ENCODE measurements at regions not wholly inside any gene's neighbourhood (a gene's known extent, or its start where the extent isn't known, plus 50 kb on each side); places are given as distances from the start of the nearest gene placed in this dataset.
"Not testable (repeated sequence)": the region's sequence is repeated elsewhere in the genome, so short reads cannot be mapped to it uniquely, and the experiment has no call there.

GRCh38 chr15:46089467-46089935 is 454.7 kb downstream of the SQOR start:
- FAIRE-seq (no peak), DNase-seq (ENCODE audit: low spot score) (no peak)

DNA sequence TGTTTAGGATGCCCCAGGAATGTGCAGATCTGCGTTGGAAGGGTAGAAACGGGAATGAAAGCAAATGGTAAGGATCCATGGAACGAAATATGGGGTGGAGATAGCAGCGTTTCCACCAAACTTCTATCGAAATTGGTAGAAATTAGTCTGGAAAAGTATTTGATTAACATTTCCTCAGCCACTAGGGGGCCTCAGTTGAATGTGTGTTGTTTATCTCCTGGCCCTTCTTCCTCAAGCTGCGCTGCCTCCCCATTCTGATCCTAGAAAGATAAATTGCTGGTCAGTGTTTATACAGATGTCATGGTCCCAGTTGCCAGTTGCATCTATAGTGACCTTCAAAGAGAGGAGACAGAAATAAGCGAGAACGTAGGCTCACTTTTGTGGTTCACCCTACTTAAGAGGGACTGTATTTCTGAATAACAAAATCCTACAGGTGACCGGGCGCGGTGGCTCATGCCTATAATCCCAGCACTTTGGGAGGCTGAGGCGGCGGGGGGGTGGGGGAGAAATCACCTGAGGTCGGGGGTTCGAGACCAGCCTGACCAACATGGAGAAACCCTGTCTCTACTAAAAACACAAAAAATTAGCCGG is 457.1 kb downstream of the SQOR start:
- FAIRE-seq (no peak), DNase-seq (ENCODE audit: low spot score) (peak; percentile 8)

GRCh38 chr15:46098006-46098405 is 463.2 kb downstream of the SQOR start:
- not testable (repeated sequence) for FAIRE-seq; DNase-seq (ENCODE audit: low spot score)

GRCh38 chr15:46110755-46111154 is 475.9 kb downstream of the SQOR start:
- FAIRE-seq (no peak), DNase-seq (ENCODE audit: low spot score) (no peak)

GRCh38 chr15:46111730-46112129 is 476.9 kb downstream of the SQOR start:
- FAIRE-seq, result no peak
- no peak for DNase-seq (ENCODE audit: low spot score)

DNA sequence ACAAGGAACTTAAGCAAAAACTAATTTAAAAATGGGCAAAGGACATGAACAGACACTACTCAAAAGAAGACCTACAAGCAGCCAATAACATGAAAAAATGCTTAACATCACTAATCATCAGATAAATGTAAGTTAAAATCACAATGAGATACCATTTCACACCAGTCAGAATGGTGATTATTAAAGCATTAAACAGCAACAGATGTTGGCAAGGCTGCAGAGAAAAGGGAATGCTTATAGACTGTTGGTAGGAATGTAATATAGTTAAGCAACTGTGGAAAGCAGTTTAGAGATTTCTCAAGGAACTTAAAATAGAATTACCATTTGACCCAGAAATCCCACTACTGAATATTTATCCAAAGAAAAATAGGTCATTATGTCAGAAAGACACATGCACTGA is 482.2 kb downstream of the SQOR start:
- no peak for FAIRE-seq
- no peak for DNase-seq (ENCODE audit: low spot score)

GRCh38 chr15:46120713-46121112 is 485.9 kb downstream of the SQOR start:
- no peak for FAIRE-seq
- no peak for DNase-seq (ENCODE audit: low spot score)

DNA sequence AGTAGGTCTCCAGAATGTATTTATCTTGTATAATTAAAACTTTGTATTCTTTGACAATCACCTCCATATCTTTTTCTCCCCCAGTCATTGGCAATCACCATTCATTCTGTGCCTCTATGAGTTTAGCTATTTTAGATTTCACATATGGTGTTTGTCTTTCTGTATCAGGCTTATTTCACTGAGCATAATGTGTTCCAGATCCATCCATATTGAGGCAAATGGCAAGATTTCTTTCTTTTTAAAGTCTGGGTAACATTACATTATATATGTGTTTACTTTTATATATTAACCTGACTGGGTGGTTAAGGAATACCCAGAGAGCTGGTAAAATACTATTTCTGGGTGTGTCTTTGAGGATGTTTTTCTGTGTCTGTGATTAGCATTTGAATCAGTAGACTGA is 486.6 kb downstream of the SQOR start:
- FAIRE-seq (no peak), DNase-seq (ENCODE audit: low spot score) (no peak)

- FAIRE-seq (no peak), DNase-seq (ENCODE audit: low spot score) (no peak)
These were observed 491.8 kb downstream of the SQOR start for GRCh38 chr15:46126581-46126980.

DNA sequence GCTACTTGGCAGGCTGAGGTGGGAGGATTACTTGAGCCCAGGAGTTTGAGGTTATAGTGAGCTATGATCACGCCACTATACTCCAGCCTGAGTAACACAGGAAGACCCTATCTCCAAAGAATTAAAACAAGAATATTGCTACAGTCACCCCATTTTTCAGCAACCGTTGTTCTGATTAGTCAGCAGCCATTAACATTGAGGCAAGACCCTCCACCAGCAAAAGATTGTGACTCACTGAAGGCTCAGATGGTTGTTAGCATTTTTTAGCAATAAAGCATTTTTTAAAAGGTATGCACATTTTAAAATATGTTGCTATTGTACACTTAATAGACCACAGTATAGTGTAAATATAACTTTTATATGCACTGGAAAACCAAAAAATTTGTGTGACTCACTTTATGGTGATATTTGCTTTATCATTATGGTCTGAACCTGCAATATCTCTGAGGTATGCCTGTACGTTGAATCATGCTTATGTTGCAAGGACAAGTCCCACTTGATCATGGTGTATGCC is 492.6 kb downstream of the SQOR start:
- FAIRE-seq, result no peak
- DNase-seq (ENCODE audit: low spot score), result peak; percentile 40

GRCh38 chr15:46129145-46129544 is 494.3 kb downstream of the SQOR start:
- DNase-seq (ENCODE audit: low spot score), result no peak
- FAIRE-seq, result no peak

GRCh38 chr15:46131876-46132275 is 497.0 kb downstream of the SQOR start:
- FAIRE-seq (no peak), DNase-seq (ENCODE audit: low spot score) (no peak)

DNA sequence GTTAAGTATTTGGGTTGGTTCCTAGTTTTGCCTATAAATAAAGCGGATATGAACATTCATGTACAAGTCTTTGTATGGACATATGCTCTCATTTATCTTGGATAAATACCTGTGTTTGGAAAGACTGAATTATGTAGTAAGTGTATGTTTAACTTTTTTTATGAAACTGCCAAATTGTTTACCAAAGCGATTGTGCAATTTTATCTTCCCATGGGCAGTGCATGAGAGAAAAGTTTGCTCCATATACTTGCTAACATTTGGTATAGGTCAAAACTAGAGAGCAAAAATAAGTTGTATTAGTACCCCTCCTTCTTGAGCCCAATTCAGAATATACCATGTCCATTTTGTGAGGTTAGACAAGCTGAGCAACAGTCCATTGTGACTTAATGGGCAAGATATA is 502.6 kb downstream of the SQOR start:
- DNase-seq (ENCODE audit: low spot score) (no peak), FAIRE-seq (no peak)

DNA sequence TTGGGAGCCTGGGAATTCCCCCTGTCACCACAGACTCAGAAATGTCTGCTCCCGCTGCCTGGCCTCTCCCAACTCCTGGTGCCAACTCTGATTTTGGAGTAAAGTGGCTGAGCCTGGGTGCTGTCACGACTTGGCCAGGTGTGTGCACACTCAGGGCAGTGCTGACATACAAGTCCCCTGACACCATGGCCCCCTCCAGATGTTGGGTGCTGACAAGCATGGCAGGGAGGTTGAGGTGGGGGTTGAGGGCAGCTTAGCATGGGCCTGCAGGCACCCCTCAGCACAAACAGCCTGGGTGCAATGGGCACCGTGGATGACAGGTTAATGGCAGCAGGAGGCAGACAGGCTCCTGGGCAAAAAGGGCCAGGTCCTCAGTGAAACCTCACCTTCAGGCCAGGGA is 511.2 kb downstream of the SQOR start:
- DNase-seq (ENCODE audit: low spot score) (no peak), FAIRE-seq (no peak)

- no peak for DNase-seq (ENCODE audit: low spot score)
- no peak for FAIRE-seq
These were observed 512.1 kb downstream of the SQOR start for GRCh38 chr15:46146915-46147314.

DNA sequence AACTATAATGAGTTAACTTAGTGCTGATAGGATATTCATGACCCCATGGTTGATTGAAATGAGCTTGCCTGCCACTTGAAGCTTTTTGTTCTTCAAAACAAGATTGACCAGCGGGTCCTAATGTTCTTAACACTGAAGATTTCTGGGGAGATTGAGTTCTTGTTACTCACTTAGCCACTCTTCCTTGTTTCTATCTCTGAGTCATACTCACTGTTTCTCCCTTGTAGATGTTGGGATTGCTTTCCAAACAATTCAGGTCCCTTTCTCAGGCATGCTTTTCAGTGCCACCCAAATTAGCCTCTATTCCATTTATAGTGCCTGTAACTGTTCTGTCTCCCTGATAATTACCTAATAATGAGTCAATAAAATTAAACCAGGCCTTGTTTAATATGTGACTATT is 517.0 kb downstream of the SQOR start:
- DNase-seq (ENCODE audit: low spot score) (no peak), FAIRE-seq (no peak)

DNA sequence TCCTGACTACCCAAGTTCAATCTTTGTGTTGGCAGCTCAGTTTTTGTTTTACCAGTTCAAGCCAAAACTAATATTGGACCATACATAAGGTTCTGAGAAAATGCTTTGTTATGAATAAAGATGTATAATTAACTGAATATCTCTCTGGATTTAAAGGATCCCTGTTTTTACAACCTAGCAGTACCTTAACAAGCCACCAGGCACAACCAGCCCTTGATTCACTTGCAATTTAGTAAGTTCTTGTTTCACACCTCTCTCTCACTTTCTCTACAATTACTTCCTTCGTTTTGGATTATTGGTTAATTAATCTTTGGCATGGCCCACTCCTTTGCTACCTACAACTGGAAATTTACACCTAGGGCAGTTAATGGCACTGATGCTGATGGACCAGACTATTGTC is 531.9 kb downstream of the SQOR start:
- FAIRE-seq, result no peak
- DNase-seq (ENCODE audit: low spot score), result no peak

DNA sequence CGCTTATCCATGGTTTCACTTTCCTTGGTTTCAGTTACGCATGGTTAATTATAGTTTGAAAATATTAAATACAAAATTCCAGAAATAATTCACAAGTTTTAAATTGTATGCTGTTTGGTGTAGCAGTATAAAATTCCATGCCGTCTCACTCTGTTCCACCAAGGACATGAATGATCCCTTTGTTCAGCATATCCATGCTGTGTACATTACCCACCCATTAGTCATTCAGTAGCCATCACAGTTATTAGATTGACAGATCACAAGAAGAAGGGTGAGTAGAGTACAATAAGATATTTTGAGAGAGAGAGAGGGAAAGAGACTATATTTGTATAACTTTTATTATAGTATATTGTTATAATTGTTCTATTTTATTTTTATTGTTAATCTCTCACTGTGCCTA is 535.5 kb downstream of the SQOR start:
- DNase-seq (ENCODE audit: low spot score) (no peak), FAIRE-seq (no peak)

GRCh38 chr15:46174122-46174521 is 539.3 kb downstream of the SQOR start:
- FAIRE-seq, result no peak
- DNase-seq (ENCODE audit: low spot score), result no peak

DNA sequence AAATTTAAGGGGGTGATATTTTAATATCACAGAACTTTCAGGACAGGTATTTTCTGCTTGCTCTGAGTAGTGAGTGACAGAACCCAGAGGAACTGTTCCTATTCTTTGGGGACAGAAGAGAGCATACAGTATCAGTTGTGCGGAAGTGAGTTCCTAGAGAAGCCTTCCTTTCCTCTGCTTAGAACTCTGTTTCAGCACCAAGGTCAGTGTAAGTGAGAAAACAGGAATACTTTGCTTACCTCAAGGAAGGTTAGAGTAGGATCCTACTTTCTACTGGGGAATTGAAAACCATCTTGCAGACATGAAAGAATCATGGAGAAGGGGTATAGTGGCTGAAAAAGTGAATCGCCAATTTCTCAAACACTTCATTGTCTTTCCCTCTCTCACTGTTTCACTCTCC is 542.4 kb downstream of the SQOR start:
- DNase-seq (ENCODE audit: low spot score), result no peak
- FAIRE-seq, result no peak

- FAIRE-seq, result no peak
- no peak for DNase-seq (ENCODE audit: low spot score)
These were observed 543.3 kb downstream of the SQOR start for GRCh38 chr15:46178138-46178537.

- DNase-seq (ENCODE audit: low spot score) (no peak), FAIRE-seq (no peak)
These were observed 572.5 kb downstream of the SQOR start for GRCh38 chr15:46207341-46207740.

- DNase-seq (ENCODE audit: low spot score) (no peak), FAIRE-seq (no peak)
These were observed 578.7 kb downstream of the SQOR start for GRCh38 chr15:46213551-46213950.

DNA sequence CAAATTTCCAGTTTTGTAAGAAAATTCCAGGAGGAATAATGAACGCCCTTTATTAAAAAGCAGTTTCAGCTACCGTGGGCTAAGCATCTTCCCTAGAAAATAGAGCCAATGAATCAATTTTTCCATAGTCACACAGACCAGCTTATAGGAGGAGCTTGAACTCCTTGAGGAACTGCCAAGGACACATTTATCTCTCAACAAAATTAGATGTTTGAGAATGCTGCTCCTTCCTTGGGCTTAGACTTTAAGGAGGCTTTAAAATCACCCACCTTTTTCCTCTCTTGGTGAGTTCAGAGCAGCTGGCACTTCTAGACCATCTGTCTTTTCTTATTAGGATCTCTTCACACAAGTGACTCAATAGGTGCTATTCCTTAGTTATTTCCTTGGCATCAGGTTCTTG is 588.0 kb downstream of the SQOR start:
- DNase-seq (ENCODE audit: low spot score), result no peak
- no peak for FAIRE-seq
